ENCODE measurements at regions not wholly inside any gene's neighbourhood (a gene's known extent, or its start where the extent isn't known, plus 50 kb on each side); places are given as distances from the start of the nearest gene placed in this dataset.
"Not testable (repeated sequence)": the region's sequence is repeated elsewhere in the genome, so short reads cannot be mapped to it uniquely, and the experiment has no call there.

DNA sequence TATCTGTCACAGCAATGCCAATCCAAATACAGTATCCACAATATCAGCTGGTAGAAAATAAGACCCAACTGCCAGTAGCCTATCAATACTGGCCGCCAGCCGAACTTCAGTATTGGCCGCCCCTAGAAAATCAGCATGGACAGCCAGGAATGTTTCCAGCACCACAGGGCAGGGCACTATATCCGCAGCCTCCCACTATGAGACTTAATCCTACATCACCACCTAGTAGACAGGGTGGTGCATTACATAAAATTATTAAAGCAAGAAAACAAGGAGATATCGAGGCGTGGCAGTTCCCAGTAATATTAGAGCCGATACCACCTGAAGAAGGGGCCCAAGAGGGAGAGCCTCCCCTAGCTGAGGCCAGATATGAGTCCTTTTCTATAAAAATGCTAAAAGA is 111.3 kb downstream of the ZNF486 start:
- H3K27me3 ChIP-seq (replicated peaks in 2 of 5; ENCODE audit: control insufficient read depth in 4 of 5, insufficient read depth in 5 of 5, low read length in 4 of 5): no peaks in the 10 kb centered on the region
- CTCF ChIA-PET: no interaction called here
- H3K4me1 ChIP-seq (ENCODE audit: control extremely low read depth in 1 of 4, control insufficient read depth in 4 of 4, insufficient read depth in 4 of 4, low read length in 3 of 4): no peaks in the 10 kb centered on the region
- DNase-seq: peak in 1 of 3 donors; percentile 57
- H3K9me3 ChIP-seq (ENCODE audit: control extremely low read depth in 1 of 5, control insufficient read depth in 4 of 5, insufficient read depth in 2 of 5, low read depth in 1 of 5, low read length in 4 of 5): no peaks in the 10 kb centered on the region
- no peak overlapping the region for H3K27ac ChIP-seq (ENCODE audit: insufficient read depth in 1 of 2, low read depth in 1 of 2, low read length in 2 of 2, poor library complexity in 1 of 2, severe bottlenecking in 2 of 2)
- no peak overlapping the region for H3K4me3 ChIP-seq (ENCODE audit: control insufficient read depth in 1 of 7, extremely low read depth in 1 of 7, insufficient read depth in 4 of 7, low read depth in 2 of 7, low read length in 6 of 7)
- 3% methylated on average over 4 of the region's 7 CpGs for WGBS (ENCODE audit: insufficient coverage)
- POLR2A ChIA-PET: no interaction called here
- H3K36me3 ChIP-seq (ENCODE audit: control insufficient read depth in 4 of 4, insufficient read depth in 4 of 4, low read length in 3 of 4): no peaks in the 10 kb centered on the region

DNA sequence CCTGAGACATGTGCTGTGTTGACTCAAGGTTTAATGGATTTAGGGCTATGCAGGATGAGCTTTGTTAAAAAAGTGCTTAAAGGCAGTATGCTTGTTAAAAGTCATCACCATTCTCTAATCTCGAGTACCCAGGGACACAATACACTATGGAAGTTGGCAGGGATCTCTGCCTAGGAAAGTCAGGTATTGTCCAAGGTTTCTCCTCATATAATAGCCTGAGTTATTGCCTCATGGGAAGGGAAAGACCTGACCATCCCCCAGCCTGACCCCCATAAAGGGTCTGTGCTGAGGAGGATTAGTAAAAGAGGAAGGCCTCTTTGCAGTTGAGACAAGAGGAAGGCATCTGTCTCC is 109.7 kb downstream of the ZNF486 start:
- H3K4me3 ChIP-seq (ENCODE audit: control insufficient read depth in 1 of 7, extremely low read depth in 1 of 7, insufficient read depth in 4 of 7, low read depth in 2 of 7, low read length in 6 of 7); H3K4me1 ChIP-seq (ENCODE audit: control extremely low read depth in 1 of 4, control insufficient read depth in 4 of 4, insufficient read depth in 4 of 4, low read length in 3 of 4); H3K27me3 ChIP-seq (replicated peaks in 2 of 5; ENCODE audit: control insufficient read depth in 4 of 5, insufficient read depth in 5 of 5, low read length in 4 of 5); CTCF ChIA-PET; DNase-seq; H3K27ac ChIP-seq (ENCODE audit: insufficient read depth in 1 of 2, low read depth in 1 of 2, low read length in 2 of 2, poor library complexity in 1 of 2, severe bottlenecking in 2 of 2); H3K9me3 ChIP-seq (ENCODE audit: control extremely low read depth in 1 of 5, control insufficient read depth in 4 of 5, insufficient read depth in 2 of 5, low read depth in 1 of 5, low read length in 4 of 5); H3K36me3 ChIP-seq (ENCODE audit: control insufficient read depth in 4 of 4, insufficient read depth in 4 of 4, low read length in 3 of 4): not testable (repeated sequence)
- WGBS (ENCODE audit: insufficient coverage): no CpG with 5 or more reads among the region's 1 CpG
- POLR2A ChIA-PET: interaction anchor here (0.6 kb wide), 1 partner anchor 1076 kb away, joined by 3 read pairs; no protein-coding TSS in a partner anchor

DNA sequence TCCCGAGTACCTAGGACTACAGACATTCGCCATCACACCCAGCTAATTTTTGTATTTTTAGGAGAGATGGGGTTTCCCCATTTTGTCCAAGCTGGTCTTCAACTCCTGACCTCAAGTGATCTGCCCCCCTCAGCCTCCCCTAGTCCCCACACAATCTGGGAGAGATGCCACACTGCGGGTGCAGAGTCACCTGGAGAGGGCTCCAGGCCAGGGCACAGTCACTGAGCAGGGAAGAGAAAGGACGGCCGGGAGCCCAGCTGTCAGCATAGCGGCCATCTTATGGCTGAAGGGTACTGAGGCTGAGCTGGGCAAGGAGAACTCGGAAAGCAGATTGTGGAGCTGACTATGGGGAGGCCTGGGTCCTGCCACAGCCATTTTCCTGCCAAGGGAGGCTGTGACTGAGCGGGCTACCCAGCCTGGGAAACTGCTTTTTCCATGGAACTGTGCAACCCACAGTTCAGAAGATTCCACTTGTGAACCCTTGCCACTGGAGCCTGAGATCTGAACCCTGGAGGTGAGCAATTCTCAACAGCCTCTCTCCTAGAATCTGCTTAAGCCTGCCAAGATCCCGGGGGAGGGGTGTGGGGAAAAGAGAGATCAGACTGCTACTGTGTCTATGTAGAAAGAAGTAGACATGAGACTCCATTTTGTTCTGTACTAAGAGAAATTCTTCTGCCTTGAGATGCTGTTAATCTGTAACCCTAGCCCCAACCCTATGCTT is 109.2 kb downstream of the ZNF486 start:
- H3K27me3 ChIP-seq (replicated peaks in 2 of 5; ENCODE audit: control insufficient read depth in 4 of 5, insufficient read depth in 5 of 5, low read length in 4 of 5): no peaks in the 10 kb centered on the region
- CTCF ChIA-PET: no interaction called here
- 88% methylated on average over 6 of the region's 9 CpGs for WGBS (ENCODE audit: insufficient coverage)
- DNase-seq: no peak
- H3K4me3 ChIP-seq (ENCODE audit: control insufficient read depth in 1 of 7, extremely low read depth in 1 of 7, insufficient read depth in 4 of 7, low read depth in 2 of 7, low read length in 6 of 7): no peak overlapping the region
- H3K36me3 ChIP-seq (ENCODE audit: control insufficient read depth in 4 of 4, insufficient read depth in 4 of 4, low read length in 3 of 4): no peaks in the 10 kb centered on the region
- H3K9me3 ChIP-seq (ENCODE audit: control extremely low read depth in 1 of 5, control insufficient read depth in 4 of 5, insufficient read depth in 2 of 5, low read depth in 1 of 5, low read length in 4 of 5): no peaks in the 10 kb centered on the region
- no peak overlapping the region for H3K27ac ChIP-seq (ENCODE audit: insufficient read depth in 1 of 2, low read depth in 1 of 2, low read length in 2 of 2, poor library complexity in 1 of 2, severe bottlenecking in 2 of 2)
- peaks cover 0 to 8% (median 4%) of the 10 kb centered on the region in 4 experiments for H3K4me1 ChIP-seq (ENCODE audit: control extremely low read depth in 1 of 4, control insufficient read depth in 4 of 4, insufficient read depth in 4 of 4, low read length in 3 of 4)
- POLR2A ChIA-PET: interaction anchor here (0.6 kb wide), 1 partner anchor 1076 kb away, joined by 3 read pairs; no protein-coding TSS in a partner anchor

DNA sequence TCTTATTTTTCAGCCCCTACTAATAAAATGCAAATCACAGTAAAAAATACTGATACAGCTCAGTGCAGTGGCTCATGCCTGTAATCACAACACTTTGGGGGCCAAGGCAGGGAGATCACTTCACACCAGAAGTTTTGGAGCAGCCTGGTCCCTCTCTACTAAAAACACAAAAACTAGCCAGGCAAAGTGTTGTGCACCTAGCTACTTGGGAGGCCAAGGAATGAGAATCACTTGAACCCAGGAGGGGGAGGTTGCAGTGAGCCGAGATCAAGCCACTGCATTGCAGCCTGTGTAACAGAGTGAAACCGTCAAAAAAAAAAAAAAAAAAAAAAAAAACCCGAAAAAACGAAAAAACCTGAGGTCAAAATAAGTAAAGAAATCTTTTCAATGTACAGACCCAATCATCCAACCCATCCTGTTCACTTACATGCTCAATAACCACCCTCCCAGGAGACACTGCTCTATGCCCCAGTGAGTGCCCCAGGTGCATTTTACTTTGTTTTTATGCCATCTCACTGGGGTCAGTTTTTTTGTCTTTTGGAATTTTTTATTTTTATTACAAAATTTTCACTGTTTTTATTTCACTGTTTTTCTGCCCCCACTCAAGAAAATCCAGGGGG is 107.0 kb downstream of the ZNF486 start:
- H3K9me3 ChIP-seq (ENCODE audit: control extremely low read depth in 1 of 5, control insufficient read depth in 4 of 5, insufficient read depth in 2 of 5, low read depth in 1 of 5, low read length in 4 of 5): no peaks in the 10 kb centered on the region
- WGBS (ENCODE audit: insufficient coverage): no CpG with 5 or more reads among the region's 4 CpGs

DNA sequence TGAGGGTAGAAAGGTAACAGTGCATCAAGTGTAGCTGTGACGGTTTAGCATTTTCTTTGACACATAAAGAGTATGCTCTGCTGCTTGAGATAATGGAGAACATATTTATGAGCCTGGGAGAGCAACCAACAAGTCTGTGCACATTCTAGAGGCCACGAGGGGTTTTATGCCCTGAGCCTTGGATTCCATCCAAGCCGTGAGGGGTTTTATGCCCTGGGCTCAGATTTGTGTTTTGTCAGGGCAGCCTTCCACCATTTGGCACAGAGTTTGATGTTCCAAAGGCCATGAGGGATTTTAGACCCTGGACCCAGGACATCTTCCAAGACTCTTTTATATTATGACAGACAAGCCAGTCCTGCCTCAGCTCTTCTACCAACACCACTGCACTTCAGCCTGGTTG is 106.4 kb downstream of the ZNF486 start:
- CTCF ChIA-PET: no interaction called here
- Histone ChIP-seq H3K9me3 (ENCODE audit: control extremely low read depth in 1 of 5, control insufficient read depth in 4 of 5, insufficient read depth in 2 of 5, low read depth in 1 of 5, low read length in 4 of 5) (no peaks in the 10 kb centered on the region), H3K36me3 (ENCODE audit: control insufficient read depth in 4 of 4, insufficient read depth in 4 of 4, low read length in 3 of 4) (no peaks in the 10 kb centered on the region), H3K27me3 (replicated peaks in 2 of 5; ENCODE audit: control insufficient read depth in 4 of 5, insufficient read depth in 5 of 5, low read length in 4 of 5) (no peaks in the 10 kb centered on the region), H3K4me3 (ENCODE audit: control insufficient read depth in 1 of 7, extremely low read depth in 1 of 7, insufficient read depth in 4 of 7, low read depth in 2 of 7, low read length in 6 of 7) (no peak overlapping the region), H3K4me1 (ENCODE audit: control extremely low read depth in 1 of 4, control insufficient read depth in 4 of 4, insufficient read depth in 4 of 4, low read length in 3 of 4) (peaks cover 0 to 8% (median 4%) of the 10 kb centered on the region in 4 experiments), H3K27ac (ENCODE audit: insufficient read depth in 1 of 2, low read depth in 1 of 2, low read length in 2 of 2, poor library complexity in 1 of 2, severe bottlenecking in 2 of 2) (no peak overlapping the region)
- 59% methylated on average over 3 of the region's 3 CpGs for WGBS (ENCODE audit: insufficient coverage)
- POLR2A ChIA-PET: no interaction called here
- DNase-seq: no peak

More for the DNA sequence above, 107.0 kb downstream of the ZNF486 start:
- no peak overlapping the region for H3K4me3 ChIP-seq (ENCODE audit: control insufficient read depth in 1 of 7, extremely low read depth in 1 of 7, insufficient read depth in 4 of 7, low read depth in 2 of 7, low read length in 6 of 7)
- H3K27ac ChIP-seq (ENCODE audit: insufficient read depth in 1 of 2, low read depth in 1 of 2, low read length in 2 of 2, poor library complexity in 1 of 2, severe bottlenecking in 2 of 2): no peak overlapping the region
- H3K27me3 ChIP-seq (replicated peaks in 2 of 5; ENCODE audit: control insufficient read depth in 4 of 5, insufficient read depth in 5 of 5, low read length in 4 of 5): no peaks in the 10 kb centered on the region
- no peak for DNase-seq
- ChIA-PET CTCF (no interaction called here), POLR2A (no interaction called here)
- peaks cover 0 to 8% (median 4%) of the 10 kb centered on the region in 4 experiments for H3K4me1 ChIP-seq (ENCODE audit: control extremely low read depth in 1 of 4, control insufficient read depth in 4 of 4, insufficient read depth in 4 of 4, low read length in 3 of 4)
- H3K36me3 ChIP-seq (ENCODE audit: control insufficient read depth in 4 of 4, insufficient read depth in 4 of 4, low read length in 3 of 4): no peaks in the 10 kb centered on the region

DNA sequence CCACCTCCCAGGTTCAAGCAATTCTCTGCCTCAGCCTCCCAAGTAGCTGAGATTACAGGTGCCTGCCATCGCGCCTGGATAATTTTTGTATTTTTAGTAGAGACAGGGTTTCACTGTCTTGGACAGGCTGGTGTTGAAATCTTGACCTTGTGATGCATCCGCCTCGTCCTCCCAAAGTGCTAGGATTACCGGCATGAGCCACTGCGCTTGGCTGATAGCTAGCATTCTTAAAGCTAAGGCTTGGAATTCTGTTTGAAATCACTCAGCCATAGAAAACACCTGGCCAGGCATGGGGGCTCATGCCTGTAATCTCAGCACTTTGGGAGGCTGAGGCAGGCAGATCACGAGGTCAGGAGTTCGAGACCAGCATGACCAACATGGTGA is 105.6 kb downstream of the ZNF486 start:
- H3K27ac ChIP-seq (ENCODE audit: insufficient read depth in 1 of 2, low read depth in 1 of 2, low read length in 2 of 2, poor library complexity in 1 of 2, severe bottlenecking in 2 of 2); H3K4me1 ChIP-seq (ENCODE audit: control extremely low read depth in 1 of 4, control insufficient read depth in 4 of 4, insufficient read depth in 4 of 4, low read length in 3 of 4); POLR2A ChIA-PET; CTCF ChIA-PET; H3K27me3 ChIP-seq (replicated peaks in 2 of 5; ENCODE audit: control insufficient read depth in 4 of 5, insufficient read depth in 5 of 5, low read length in 4 of 5); H3K36me3 ChIP-seq (ENCODE audit: control insufficient read depth in 4 of 4, insufficient read depth in 4 of 4, low read length in 3 of 4); DNase-seq; H3K9me3 ChIP-seq (ENCODE audit: control extremely low read depth in 1 of 5, control insufficient read depth in 4 of 5, insufficient read depth in 2 of 5, low read depth in 1 of 5, low read length in 4 of 5); H3K4me3 ChIP-seq (ENCODE audit: control insufficient read depth in 1 of 7, extremely low read depth in 1 of 7, insufficient read depth in 4 of 7, low read depth in 2 of 7, low read length in 6 of 7): not testable (repeated sequence)
- WGBS (ENCODE audit: insufficient coverage): 96% methylated on average over 8 of the region's 8 CpGs

DNA sequence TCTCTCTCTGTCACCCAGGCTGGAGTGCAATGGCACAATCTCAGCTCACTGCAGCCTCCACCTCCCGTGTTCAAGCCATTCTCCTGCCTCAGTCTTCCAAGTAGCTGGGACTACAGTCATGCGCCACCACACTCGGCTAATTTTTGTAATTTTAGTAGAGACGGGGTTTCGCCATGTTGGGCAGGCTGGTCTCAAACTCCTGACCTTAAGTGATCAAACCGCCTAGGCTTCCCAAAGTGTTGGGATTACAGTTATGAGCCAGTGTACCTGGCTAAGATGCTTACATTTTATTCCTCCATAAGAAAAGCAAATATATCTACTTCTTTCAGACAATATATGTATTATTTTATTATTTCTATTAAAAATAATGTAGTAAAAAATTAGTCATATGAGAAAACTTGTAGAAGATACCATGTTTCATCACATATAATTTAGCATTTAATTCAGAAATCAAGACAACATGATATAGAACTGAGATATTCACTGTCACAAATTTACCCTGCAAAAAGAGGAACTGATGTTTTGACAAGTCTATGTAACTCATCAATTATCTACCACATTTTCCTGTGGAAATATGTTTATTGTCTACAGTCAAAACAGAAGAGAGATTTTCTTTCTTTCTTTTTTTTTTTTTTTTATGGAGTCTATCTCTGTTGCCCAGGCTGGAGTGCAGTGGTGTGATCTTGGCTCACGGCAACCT is 105.1 kb downstream of the ZNF486 start:
- H3K4me1 ChIP-seq (ENCODE audit: control extremely low read depth in 1 of 4, control insufficient read depth in 4 of 4, insufficient read depth in 4 of 4, low read length in 3 of 4); H3K27me3 ChIP-seq (replicated peaks in 2 of 5; ENCODE audit: control insufficient read depth in 4 of 5, insufficient read depth in 5 of 5, low read length in 4 of 5); CTCF ChIA-PET; H3K36me3 ChIP-seq (ENCODE audit: control insufficient read depth in 4 of 4, insufficient read depth in 4 of 4, low read length in 3 of 4); POLR2A ChIA-PET; H3K4me3 ChIP-seq (ENCODE audit: control insufficient read depth in 1 of 7, extremely low read depth in 1 of 7, insufficient read depth in 4 of 7, low read depth in 2 of 7, low read length in 6 of 7); H3K27ac ChIP-seq (ENCODE audit: insufficient read depth in 1 of 2, low read depth in 1 of 2, low read length in 2 of 2, poor library complexity in 1 of 2, severe bottlenecking in 2 of 2); H3K9me3 ChIP-seq (ENCODE audit: control extremely low read depth in 1 of 5, control insufficient read depth in 4 of 5, insufficient read depth in 2 of 5, low read depth in 1 of 5, low read length in 4 of 5): not testable (repeated sequence)
- peak in 2 of 3 donors; percentile 2 to 65 for DNase-seq
- WGBS (ENCODE audit: insufficient coverage): 74% methylated on average over 4 of the region's 7 CpGs

All from common myeloid progenitor, CD34-positive (primary cell).